HG02678 (cell line): ENCODE measurements at regions not wholly inside any gene's neighbourhood (a gene's known extent, or its start where the extent isn't known, plus 50 kb on each side); places are given as distances from the start of the nearest gene placed in this dataset.

ENCODE experiments used
- ATAC-seq: cut with Tn5 transposase; IDR thresholded peaks from one replicate; pipeline ENCODE4 v1.9.1; 2021; ENCODE audit warnings: mild to moderate bottlenecking, moderate library complexity; ENCODE audit not compliant: unreplicated experiment

DNA sequence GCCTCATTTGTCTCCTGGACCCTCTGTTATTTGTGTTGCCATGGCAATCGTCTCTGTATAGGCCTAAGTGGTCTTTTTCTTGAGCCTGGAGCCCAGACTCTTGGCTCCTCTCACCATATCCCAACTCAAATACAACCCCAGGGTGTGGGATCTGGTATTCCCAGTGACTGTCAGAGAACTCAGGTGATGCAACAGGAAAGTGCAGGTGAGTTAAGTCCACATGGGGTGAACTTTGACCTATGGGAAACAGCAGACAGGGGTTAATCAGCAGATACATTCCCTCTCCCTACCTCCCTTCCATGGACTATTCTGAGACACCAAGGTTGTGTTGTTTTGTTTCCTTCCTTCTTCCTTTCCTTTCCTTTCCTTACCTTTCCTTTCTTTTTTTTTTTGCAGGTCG is 130.9 kb upstream of the RPS6KA3 start:
- no peak for ATAC-seq

GRCh38 chrX:20394451-20394850 is 127.7 kb upstream of the RPS6KA3 start:
- no peak for ATAC-seq

- ATAC-seq, result no peak
Measured at GRCh38 chrX:20393944-20394343, 127.2 kb upstream of the RPS6KA3 start.

DNA sequence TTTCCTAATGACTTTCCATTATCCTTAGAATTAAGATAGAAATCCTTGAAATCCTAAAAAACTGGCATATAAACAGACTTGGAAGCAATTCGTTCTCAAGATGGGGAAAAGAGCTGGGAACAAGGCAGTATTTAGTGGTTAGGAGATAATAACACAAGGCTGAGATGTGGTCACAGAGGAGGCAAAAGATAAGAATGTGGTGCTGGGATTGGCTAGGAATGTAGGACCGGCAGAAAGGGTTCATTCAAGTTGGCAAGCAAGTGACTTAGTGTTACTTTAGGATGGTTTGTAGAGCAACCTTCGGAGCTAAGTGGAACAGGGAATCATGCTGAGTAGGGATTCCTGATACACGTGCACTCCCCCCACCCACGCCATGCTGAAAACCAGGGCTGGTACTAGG is 121.9 kb upstream of the RPS6KA3 start:
- no peak for ATAC-seq

- no peak for ATAC-seq
Measured at GRCh38 chrX:20383477-20383876, 116.8 kb upstream of the RPS6KA3 start.

GRCh38 chrX:20382518-20383297 is 116.0 kb upstream of the RPS6KA3 start:
- ATAC-seq, result peak; percentile 63

- ATAC-seq, result no peak
Measured at GRCh38 chrX:20382082-20382481, 115.4 kb upstream of the RPS6KA3 start.

- ATAC-seq, result peak; percentile 53
Measured at GRCh38 chrX:20378233-20378920, 111.7 kb upstream of the RPS6KA3 start.

- ATAC-seq, result no peak
Measured at GRCh38 chrX:20374900-20375438, 108.3 kb upstream of the RPS6KA3 start.

DNA sequence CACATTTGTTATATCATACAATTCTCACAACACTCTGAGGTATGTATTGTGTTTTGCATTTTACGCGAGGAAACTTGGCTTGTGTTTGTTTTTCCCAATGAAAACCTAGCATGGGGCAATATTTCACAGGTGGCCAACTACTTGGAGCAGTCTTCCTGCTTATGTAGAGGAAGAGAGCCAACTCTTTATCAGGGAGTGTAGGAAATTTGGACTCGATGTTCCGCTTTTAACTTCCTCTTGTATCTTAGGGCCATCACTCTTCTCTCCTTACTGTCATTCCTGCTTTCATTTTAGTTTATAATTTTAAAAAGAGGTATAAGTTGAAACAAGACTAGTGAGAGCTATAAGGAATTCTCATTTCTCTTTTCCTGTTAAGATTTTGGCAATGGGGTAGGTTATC is 107.7 kb upstream of the RPS6KA3 start:
- ATAC-seq, result no peak

DNA sequence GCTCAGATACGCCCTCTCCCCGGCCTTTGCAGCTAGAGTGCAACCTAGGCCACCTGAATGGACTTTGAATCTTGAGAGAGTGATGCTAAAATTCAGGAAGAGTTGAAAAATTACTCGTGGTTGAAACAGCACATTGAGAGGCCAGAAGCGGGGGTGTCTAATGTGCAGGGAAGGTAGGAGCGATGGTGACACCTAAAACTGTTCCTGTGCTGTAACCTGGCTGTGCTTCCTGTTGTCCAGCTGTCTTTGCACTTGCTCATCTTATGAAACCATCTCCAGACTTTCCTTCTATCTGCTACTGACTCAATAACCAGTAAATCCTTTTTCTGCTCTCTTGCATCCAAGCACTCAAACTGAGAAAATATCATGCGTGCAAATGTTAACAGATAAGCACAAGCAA is 106.4 kb upstream of the RPS6KA3 start:
- no peak for ATAC-seq

DNA sequence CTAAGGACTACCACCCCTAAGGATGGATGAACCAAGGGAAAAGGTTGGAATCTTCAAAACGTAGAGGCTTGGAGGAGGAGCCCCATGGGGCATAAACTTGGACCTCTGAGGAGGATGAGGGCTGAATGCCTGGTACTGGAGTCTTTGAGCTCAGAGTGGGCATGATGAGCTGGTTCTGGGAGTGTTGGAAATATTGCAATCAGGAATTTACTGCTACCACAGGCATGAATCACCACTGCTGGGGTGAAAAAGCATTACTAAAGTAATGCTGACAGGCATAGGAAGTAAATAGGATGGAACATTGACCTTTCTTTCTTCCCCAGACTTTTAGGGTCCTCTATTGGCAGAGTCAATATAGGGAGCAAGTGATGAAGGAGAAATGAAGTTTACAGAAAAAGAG is 105.8 kb upstream of the RPS6KA3 start:
- ATAC-seq, result no peak

- no peak for ATAC-seq
Measured at GRCh38 chrX:20369468-20369867, 102.8 kb upstream of the RPS6KA3 start.

GRCh38 chrX:20364238-20364637 is 97.5 kb upstream of the RPS6KA3 start:
- ATAC-seq, result no peak

DNA sequence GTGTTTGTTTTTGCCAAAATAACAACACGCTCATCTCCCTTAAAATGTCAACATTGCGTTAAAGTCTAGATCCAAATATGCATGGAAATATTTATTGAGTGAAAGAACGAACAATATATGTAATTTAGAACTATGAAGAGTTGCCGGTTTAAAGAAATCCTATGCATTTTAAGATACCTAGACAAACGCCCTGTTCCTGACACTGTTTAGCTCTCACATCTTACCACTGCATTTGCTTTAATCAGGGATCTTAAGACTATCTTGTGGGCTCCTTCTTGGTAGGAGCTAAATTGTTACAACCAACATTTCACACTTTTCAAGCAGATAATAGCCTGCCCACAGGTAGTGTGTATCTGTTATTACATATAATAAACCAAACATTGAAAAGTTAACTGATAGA is 96.6 kb upstream of the RPS6KA3 start:
- ATAC-seq, result no peak

- no peak for ATAC-seq
Measured at GRCh38 chrX:20362268-20363267, 95.9 kb upstream of the RPS6KA3 start.

- ATAC-seq, result no peak
Measured at GRCh38 chrX:20361890-20362262, 95.2 kb upstream of the RPS6KA3 start.

DNA sequence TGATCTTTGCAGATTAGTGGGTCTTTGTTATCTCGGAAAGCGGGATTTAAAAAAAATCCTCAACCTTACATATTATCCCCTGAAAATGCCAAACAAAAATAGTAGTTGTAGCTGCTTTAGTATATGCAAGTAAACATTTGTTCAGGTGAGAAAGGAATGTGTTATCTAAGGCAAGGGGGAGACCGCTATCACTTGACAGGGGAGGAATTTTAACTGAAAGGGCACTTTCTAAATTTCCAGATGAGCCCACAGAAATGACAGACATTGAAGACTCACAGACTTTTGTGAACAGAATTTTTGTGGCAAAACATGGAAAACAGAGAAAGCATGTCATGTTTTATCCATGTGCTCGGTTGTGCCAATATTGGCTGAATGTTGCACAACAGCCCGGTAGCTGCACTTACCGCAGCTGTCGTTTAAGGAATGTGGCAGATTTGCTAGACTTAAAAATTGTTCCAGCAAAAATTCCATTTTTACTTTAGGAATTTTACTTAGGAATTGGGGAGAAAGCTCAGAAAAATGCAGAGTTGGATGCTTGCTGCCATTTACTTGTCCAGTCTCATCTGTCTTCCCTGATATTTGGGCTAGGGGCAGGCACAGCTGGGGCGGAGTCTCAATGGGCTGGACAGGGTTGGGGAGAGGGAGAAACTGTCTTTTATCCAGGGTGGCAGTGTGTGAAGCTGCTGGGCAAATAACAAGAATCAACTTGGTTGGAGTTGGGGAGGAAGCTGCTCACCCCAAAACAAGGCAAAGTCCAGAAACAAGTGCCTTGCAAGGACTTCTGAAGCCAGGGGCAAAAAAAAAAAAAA is 94.6 kb upstream of the RPS6KA3 start:
- ATAC-seq, result no peak

GRCh38 chrX:20355187-20355586 is 88.5 kb upstream of the RPS6KA3 start:
- no peak for ATAC-seq

DNA sequence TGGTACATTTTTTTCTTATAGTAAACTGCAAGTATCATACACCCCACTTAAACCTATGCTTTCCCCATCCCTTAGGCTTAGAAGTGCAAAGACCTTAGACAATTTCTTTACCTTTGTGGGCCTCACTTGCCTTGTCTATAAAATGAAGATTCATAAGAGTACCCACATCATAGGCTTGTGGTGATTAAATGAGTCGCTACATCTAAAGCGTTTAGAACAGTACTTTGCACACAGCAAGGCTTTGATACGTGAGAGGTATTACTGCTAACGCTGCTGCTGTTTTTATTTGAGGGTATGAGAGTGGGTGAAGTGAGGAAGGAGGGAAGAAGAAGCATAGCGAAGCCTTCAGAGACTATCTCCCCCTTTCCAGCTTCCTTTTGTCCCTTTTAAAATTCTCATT is 87.8 kb upstream of the RPS6KA3 start:
- ATAC-seq, result no peak
